ENCODE measurements at regions not wholly inside any gene's neighbourhood (a gene's known extent, or its start where the extent isn't known, plus 50 kb on each side); places are given as distances from the start of the nearest gene placed in this dataset.

GRCh38 chr20:60108397-60108796, 150.2 kb downstream of the CDH26 start:
- TF ChIP-seq POLR2AphosphoS5 (IDR thresholded peaks at IDR 0.05; ENCODE audit: low read depth, low read length) (no peak), REST (IDR thresholded peaks at IDR 0.05; ENCODE audit: insufficient read depth in 1 of 2, low read depth in 2 of 2, low read length in 2 of 2) (no peak), FOXP2 (optimal IDR thresholded peaks at IDR 0.05; ENCODE audit: borderline replicate concordance, extremely low read depth, extremely low read length, insufficient read depth) (no peak), TAF1 (IDR thresholded peaks at IDR 0.05; ENCODE audit: borderline replicate concordance, insufficient read depth, low read length) (no peak), SIN3A (IDR thresholded peaks at IDR 0.05; ENCODE audit: borderline replicate concordance, insufficient read depth, low read length) (no peak)

DNA sequence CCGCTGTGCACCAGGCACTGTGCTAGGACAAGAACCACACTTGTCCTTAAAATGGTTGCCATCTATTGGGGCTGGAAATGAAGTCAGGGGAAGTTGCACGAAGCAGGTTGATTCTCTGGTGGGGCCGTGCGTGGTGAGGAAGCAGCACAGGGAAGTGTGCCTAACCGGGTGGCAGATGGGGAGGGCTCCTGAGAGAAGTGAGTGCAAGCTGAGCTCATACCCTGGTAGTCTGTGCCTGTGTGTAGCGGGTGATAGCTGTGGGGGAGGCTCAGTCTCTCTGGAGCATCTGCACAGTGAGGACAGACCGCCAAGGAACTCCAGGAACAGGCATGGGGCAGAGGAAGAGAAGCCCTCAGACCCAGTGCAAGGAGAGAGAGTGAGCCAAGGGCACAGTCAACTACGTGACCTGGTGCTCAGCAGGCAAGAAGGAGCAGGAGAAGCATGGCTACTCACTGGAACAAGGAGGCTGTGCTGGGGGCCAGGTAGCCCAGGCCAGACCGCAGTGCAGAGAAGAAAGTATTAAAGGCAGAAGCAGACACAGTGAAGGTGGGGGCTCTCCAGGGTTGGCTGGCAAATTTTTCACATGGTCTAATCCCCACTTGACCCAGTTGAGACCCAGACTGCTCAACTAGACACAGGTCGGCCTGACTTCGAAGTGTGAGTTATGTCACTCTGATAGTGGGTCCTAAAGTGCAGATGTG, 155.0 kb downstream of the CDH26 start:
- TF ChIP-seq REST (IDR thresholded peaks at IDR 0.05; ENCODE audit: insufficient read depth in 1 of 2, low read depth in 2 of 2, low read length in 2 of 2) (no peak), SIN3A (IDR thresholded peaks at IDR 0.05; ENCODE audit: borderline replicate concordance, insufficient read depth, low read length) (no peak), POLR2AphosphoS5 (IDR thresholded peaks at IDR 0.05; ENCODE audit: low read depth, low read length) (no peak), TAF1 (IDR thresholded peaks at IDR 0.05; ENCODE audit: borderline replicate concordance, insufficient read depth, low read length) (no peak), FOXP2 (optimal IDR thresholded peaks at IDR 0.05; ENCODE audit: borderline replicate concordance, extremely low read depth, extremely low read length, insufficient read depth) (no peak)

DNA sequence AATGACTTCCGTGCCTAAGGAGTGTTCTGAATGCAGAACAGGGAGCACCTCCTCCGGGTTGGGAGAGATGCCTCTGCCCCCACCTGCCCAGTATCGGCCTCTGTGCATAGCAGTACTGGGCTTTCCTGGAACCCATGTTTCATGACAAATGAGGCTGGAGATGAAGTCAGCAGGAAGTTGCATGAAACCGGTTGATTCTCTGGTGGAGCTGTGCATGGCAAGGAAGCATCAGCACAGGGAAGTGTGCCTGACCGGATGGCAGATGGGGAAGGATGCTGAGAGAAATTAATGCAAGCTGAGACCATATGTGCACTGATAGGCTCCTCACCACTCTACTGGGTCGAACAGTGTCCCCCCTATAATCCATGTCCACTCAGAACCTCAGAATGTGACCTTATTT, 155.5 kb downstream of the CDH26 start:
- TF ChIP-seq SIN3A (IDR thresholded peaks at IDR 0.05; ENCODE audit: borderline replicate concordance, insufficient read depth, low read length) = no peak
- TF ChIP-seq POLR2AphosphoS5 (IDR thresholded peaks at IDR 0.05; ENCODE audit: low read depth, low read length) = no peak
- no peak for TF ChIP-seq FOXP2 (optimal IDR thresholded peaks at IDR 0.05; ENCODE audit: borderline replicate concordance, extremely low read depth, extremely low read length, insufficient read depth)
- no peak for TF ChIP-seq TAF1 (IDR thresholded peaks at IDR 0.05; ENCODE audit: borderline replicate concordance, insufficient read depth, low read length)
- no peak for TF ChIP-seq REST (IDR thresholded peaks at IDR 0.05; ENCODE audit: insufficient read depth in 1 of 2, low read depth in 2 of 2, low read length in 2 of 2)

GRCh38 chr20:60115451-60115850, 157.2 kb downstream of the CDH26 start:
- TF ChIP-seq SIN3A (IDR thresholded peaks at IDR 0.05; ENCODE audit: borderline replicate concordance, insufficient read depth, low read length) (no peak), TAF1 (IDR thresholded peaks at IDR 0.05; ENCODE audit: borderline replicate concordance, insufficient read depth, low read length) (no peak), POLR2AphosphoS5 (IDR thresholded peaks at IDR 0.05; ENCODE audit: low read depth, low read length) (no peak), FOXP2 (optimal IDR thresholded peaks at IDR 0.05; ENCODE audit: borderline replicate concordance, extremely low read depth, extremely low read length, insufficient read depth) (no peak), REST (IDR thresholded peaks at IDR 0.05; ENCODE audit: insufficient read depth in 1 of 2, low read depth in 2 of 2, low read length in 2 of 2) (no peak)

Data from PFSK-1 (cell line).